ENCODE measurements at regions not wholly inside any gene's neighbourhood (a gene's known extent, or its start where the extent isn't known, plus 50 kb on each side); places are given as distances from the start of the nearest gene placed in this dataset.

- Histone ChIP-seq H3K9ac (ENCODE audit: low read depth, low read length) (no peak overlapping the region), H3K27me3 (ENCODE audit: insufficient read depth, low read length, poor library complexity) (no peaks in the 10 kb centered on the region), H3K27ac (ENCODE audit: low read length) (no peak overlapping the region), H4K20me1 (ENCODE audit: insufficient read depth, low read length) (no peaks in the 10 kb centered on the region), H3K36me3 (ENCODE audit: insufficient read depth, low read length) (no peaks in the 10 kb centered on the region), H3K79me2 (ENCODE audit: insufficient read depth, low read length) (no peaks in the 10 kb centered on the region), H3K4me1 (ENCODE audit: insufficient read depth, low read length) (no peaks in the 10 kb centered on the region), H2AFZ (ENCODE audit: low read depth, low read length) (peak overlapping the region; percentile 25; the same call in 1 of the 2 replicates), H3K4me3 (ENCODE audit: low read depth in 1 of 2, low read length in 2 of 2) (no peak overlapping the region), H3K4me2 (ENCODE audit: insufficient read depth, low read length) (no peak overlapping the region), H3K9me3 (ENCODE audit: insufficient read depth, low read length, severe bottlenecking) (peaks cover 5% of the 10 kb centered on the region)
- TF ChIP-seq CTCF (IDR thresholded peaks at IDR 0.05; ENCODE audit: borderline replicate concordance, extremely low read depth, low read length, poor library complexity, severe bottlenecking) (no peak), EZH2 (IDR thresholded peaks at IDR 0.05; ENCODE audit: borderline replicate concordance, low read depth, low read length, severe bottlenecking) (no peak)
- DNase-seq (no peak), ATAC-seq (ENCODE audit: insufficient read depth, low read depth) (no peak)
Observed at GRCh38 chr4:79833857-79834256, 239.2 kb downstream of the ANTXR2 start.

GRCh38 chr4:79831701-79832514, 241.1 kb downstream of the ANTXR2 start:
- Histone ChIP-seq H3K27ac (ENCODE audit: low read length) (no peak overlapping the region), H3K9ac (ENCODE audit: low read depth, low read length) (no peak overlapping the region), H2AFZ (ENCODE audit: low read depth, low read length) (no peak overlapping the region), H3K27me3 (ENCODE audit: insufficient read depth, low read length, poor library complexity) (no peaks in the 10 kb centered on the region), H3K4me2 (ENCODE audit: insufficient read depth, low read length) (no peak overlapping the region), H3K36me3 (ENCODE audit: insufficient read depth, low read length) (no peaks in the 10 kb centered on the region), H3K79me2 (ENCODE audit: insufficient read depth, low read length) (no peaks in the 10 kb centered on the region), H3K4me1 (ENCODE audit: insufficient read depth, low read length) (no peaks in the 10 kb centered on the region), H3K4me3 (ENCODE audit: low read depth in 1 of 2, low read length in 2 of 2) (no peak overlapping the region), H4K20me1 (ENCODE audit: insufficient read depth, low read length) (no peaks in the 10 kb centered on the region), H3K9me3 (ENCODE audit: insufficient read depth, low read length, severe bottlenecking) (no peaks in the 10 kb centered on the region)
- DNase-seq (no peak), ATAC-seq (ENCODE audit: insufficient read depth, low read depth) (no peak)
- TF ChIP-seq EZH2 (IDR thresholded peaks at IDR 0.05; ENCODE audit: borderline replicate concordance, low read depth, low read length, severe bottlenecking), result no peak
- TF ChIP-seq CTCF (IDR thresholded peaks at IDR 0.05; ENCODE audit: borderline replicate concordance, extremely low read depth, low read length, poor library complexity, severe bottlenecking), result no peak

GRCh38 chr4:79831119-79831528, 241.9 kb downstream of the ANTXR2 start:
- no peak overlapping the region for H3K27ac ChIP-seq (ENCODE audit: low read length)
- no peak overlapping the region for H3K9ac ChIP-seq (ENCODE audit: low read depth, low read length)
- H3K4me3 ChIP-seq (ENCODE audit: low read depth in 1 of 2, low read length in 2 of 2), result no peak overlapping the region
- no peak for TF ChIP-seq EZH2 (IDR thresholded peaks at IDR 0.05; ENCODE audit: borderline replicate concordance, low read depth, low read length, severe bottlenecking)
- TF ChIP-seq CTCF (IDR thresholded peaks at IDR 0.05; ENCODE audit: borderline replicate concordance, extremely low read depth, low read length, poor library complexity, severe bottlenecking), result no peak
- H2AFZ ChIP-seq (ENCODE audit: low read depth, low read length), result no peak overlapping the region
- no peaks in the 10 kb centered on the region for H3K36me3 ChIP-seq (ENCODE audit: insufficient read depth, low read length)
- H3K79me2 ChIP-seq (ENCODE audit: insufficient read depth, low read length), result no peaks in the 10 kb centered on the region
- H3K9me3 ChIP-seq (ENCODE audit: insufficient read depth, low read length, severe bottlenecking), result no peaks in the 10 kb centered on the region
- no peaks in the 10 kb centered on the region for H3K4me1 ChIP-seq (ENCODE audit: insufficient read depth, low read length)
- ATAC-seq (ENCODE audit: insufficient read depth, low read depth), result no peak
- DNase-seq, result no peak
- no peaks in the 10 kb centered on the region for H3K27me3 ChIP-seq (ENCODE audit: insufficient read depth, low read length, poor library complexity)
- H4K20me1 ChIP-seq (ENCODE audit: insufficient read depth, low read length), result no peaks in the 10 kb centered on the region
- H3K4me2 ChIP-seq (ENCODE audit: insufficient read depth, low read length), result no peak overlapping the region
